ENCODE measurements at regions not wholly inside any gene's neighbourhood (a gene's known extent, or its start where the extent isn't known, plus 50 kb on each side); places are given as distances from the start of the nearest gene placed in this dataset.

DNA sequence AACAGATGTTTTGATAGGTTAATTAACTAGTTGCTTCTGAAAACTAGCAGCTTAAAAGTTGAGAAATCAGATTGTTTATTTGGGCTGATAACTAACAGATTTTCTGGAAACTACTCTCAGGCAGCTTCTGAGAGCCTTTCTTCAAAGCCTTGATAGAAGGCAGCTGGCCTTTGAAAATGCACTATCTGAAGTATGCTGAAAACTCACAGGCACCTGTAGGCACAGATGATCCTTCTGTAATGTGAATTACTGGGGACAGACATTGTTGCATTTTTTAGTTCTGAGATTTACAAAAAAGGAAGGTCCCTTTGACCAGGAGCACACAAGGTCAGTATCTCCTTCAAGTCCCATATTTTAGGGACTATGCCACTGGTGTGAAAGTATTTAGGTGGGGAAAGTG lies 460.8 kb upstream of the CNTN5 start:
- TF ChIP-seq, protein P1, sequence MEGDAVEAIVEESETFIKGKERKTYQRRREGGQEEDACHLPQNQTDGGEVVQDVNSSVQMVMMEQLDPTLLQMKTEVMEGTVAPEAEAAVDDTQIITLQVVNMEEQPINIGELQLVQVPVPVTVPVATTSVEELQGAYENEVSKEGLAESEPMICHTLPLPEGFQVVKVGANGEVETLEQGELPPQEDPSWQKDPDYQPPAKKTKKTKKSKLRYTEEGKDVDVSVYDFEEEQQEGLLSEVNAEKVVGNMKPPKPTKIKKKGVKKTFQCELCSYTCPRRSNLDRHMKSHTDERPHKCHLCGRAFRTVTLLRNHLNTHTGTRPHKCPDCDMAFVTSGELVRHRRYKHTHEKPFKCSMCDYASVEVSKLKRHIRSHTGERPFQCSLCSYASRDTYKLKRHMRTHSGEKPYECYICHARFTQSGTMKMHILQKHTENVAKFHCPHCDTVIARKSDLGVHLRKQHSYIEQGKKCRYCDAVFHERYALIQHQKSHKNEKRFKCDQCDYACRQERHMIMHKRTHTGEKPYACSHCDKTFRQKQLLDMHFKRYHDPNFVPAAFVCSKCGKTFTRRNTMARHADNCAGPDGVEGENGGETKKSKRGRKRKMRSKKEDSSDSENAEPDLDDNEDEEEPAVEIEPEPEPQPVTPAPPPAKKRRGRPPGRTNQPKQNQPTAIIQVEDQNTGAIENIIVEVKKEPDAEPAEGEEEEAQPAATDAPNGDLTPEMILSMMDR (IDR thresholded peaks at IDR 0.05), result no peak
- TF ChIP-seq POLR2A (IDR thresholded peaks at IDR 0.05), result no peak
